Neural cell (in vitro differentiated cells): ENCODE measurements at regions not wholly inside any gene's neighbourhood (a gene's known extent, or its start where the extent isn't known, plus 50 kb on each side); places are given as distances from the start of the nearest gene placed in this dataset.

ENCODE experiments used
- CTCF ChIP-seq: fragments of 450-650 bp; IDR thresholded peaks from 2 replicates; pipeline ENCODE4 v1.5.1; 2014; ENCODE audit warnings: antibody characterized with exemption, mild to moderate bottlenecking, moderate library complexity; ENCODE audit not compliant: poor library complexity, severe bottlenecking
- EP300 ChIP-seq: fragments of 450-650 bp; conservative IDR thresholded peaks from 2 replicates; pipeline ENCODE4 v1.6.1; 2014; ENCODE audit warnings: antibody characterized with exemption, mild to moderate bottlenecking, moderate library complexity; ENCODE audit not compliant: poor library complexity, severe bottlenecking
- EZH2 ChIP-seq: fragments of 200-600, 300-800 bp; shearing (Covaris generic), sonication (generic); IDR thresholded peaks from 2 replicates; pipeline ENCODE4 v1.6.1; 2014; ENCODE audit warnings: antibody characterized with exemption, low read length, borderline replicate concordance, mild to moderate bottlenecking; ENCODE audit not compliant: insufficient read depth, poor library complexity, severe bottlenecking
- MXI1 ChIP-seq: fragments of 450-650 bp; conservative IDR thresholded peaks from 2 replicates; pipeline ENCODE4 v1.6.1; 2014; ENCODE audit warnings: antibody characterized with exemption, mild to moderate bottlenecking; ENCODE audit not compliant: poor library complexity, severe bottlenecking
- POLR2AphosphoS5 ChIP-seq: IDR thresholded peaks from 2 replicates; pipeline ENCODE4 v1.6.1; 2012
- RAD21 ChIP-seq: fragments of 450-650 bp; conservative IDR thresholded peaks from 2 replicates; pipeline ENCODE4 v1.6.1; 2014; ENCODE audit warnings: antibody characterized with exemption, mild to moderate bottlenecking, moderate library complexity

DNA sequence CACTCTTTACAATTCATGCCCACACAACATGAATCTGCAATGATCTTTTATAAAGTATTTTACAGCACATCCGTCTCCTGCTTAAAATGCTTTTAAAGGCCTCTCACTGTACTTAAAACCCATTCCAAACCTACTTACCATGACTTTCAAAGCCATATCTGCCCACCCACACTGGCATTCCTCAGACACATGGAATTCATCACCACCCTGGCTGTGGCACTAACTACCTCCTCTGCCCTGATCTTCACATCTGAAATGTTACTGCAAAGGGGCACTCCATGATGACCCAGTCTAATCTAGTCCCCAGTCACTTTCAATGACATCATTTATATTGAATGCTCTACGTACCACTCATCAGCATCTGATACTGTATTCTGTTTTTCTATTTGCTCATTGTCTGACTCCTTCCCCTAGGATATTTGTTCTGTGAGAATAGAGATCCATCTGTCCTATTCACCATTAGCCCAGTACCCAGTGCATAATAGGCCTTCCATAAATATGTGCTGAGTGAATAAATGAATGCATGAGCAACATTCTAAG lies 193.2 kb upstream of the KIF2A start:
- no peak for TF ChIP-seq CTCF
- TF ChIP-seq POLR2AphosphoS5 = no peak
- TF ChIP-seq MXI1 = no peak
- no peak for TF ChIP-seq EP300
- no peak for TF ChIP-seq EZH2
- TF ChIP-seq RAD21 = no peak
